Cardiac muscle cell (in vitro differentiated cells and primary cell): ENCODE measurements at regions not wholly inside any gene's neighbourhood (a gene's known extent, or its start where the extent isn't known, plus 50 kb on each side); places are given as distances from the start of the nearest gene placed in this dataset.
"Not testable (repeated sequence)": the region's sequence is repeated elsewhere in the genome, so short reads cannot be mapped to it uniquely, and the experiment has no call there.

Source experiments
- DNase-seq, 2 donors: peaks; one replicate each; pipeline versions ENCODE4 v3.0.0 to v3.0.0-alpha.2; 2010 to 2017; ENCODE audit warnings: low read depth in 1 of 2, low spot score in 1 of 2
- H3K27ac ChIP-seq: fragments of 200-600 bp; sonication (generic); 2 replicates; pipeline ENCODE4 v1.5.1; 2016
- H3K27me3 ChIP-seq: fragments of 200-600 bp; sonication (generic); 2 replicates; pipeline ENCODE4 v1.6.0; 2016; ENCODE audit warnings: control low read depth
- H3K36me3 ChIP-seq: fragments of 200-600 bp; sonication (generic); 2 replicates; pipeline ENCODE4 v1.5.1; 2016; ENCODE audit warnings: control low read depth
- H3K4me1 ChIP-seq: fragments of 200-600 bp; sonication (generic); 2 replicates; pipeline ENCODE4 v1.8.1; 2017; ENCODE audit warnings: low read depth, mild to moderate bottlenecking, mixed run types
- H3K4me3 ChIP-seq: fragments of 200-600 bp; sonication (generic); 2 replicates; pipeline ENCODE4 v1.5.1; 2016; ENCODE audit warnings: mild to moderate bottlenecking
- H3K9me3 ChIP-seq: fragments of 200-600 bp; sonication (generic); 2 replicates; pipeline ENCODE4 v1.5.1; 2017; ENCODE audit warnings: low read depth, mild to moderate bottlenecking, control low read depth
- CTCF ChIP-seq: IDR thresholded peaks from 2 replicates; pipeline ENCODE4 v1.5.1; 2012; ENCODE audit warnings: low read depth, mild to moderate bottlenecking, low read length

- no peak overlapping the region for H3K4me3 ChIP-seq
- H3K27me3 ChIP-seq = no peaks in the 10 kb centered on the region
- H3K4me1 ChIP-seq = no peaks in the 10 kb centered on the region
- no peaks in the 10 kb centered on the region for H3K36me3 ChIP-seq
- DNase-seq = no peak
- no peak for TF ChIP-seq CTCF
- no peaks in the 10 kb centered on the region for H3K9me3 ChIP-seq
- no peak overlapping the region for H3K27ac ChIP-seq
Measured at GRCh38 chr5:92050970-92051369, 667.9 kb upstream of the ARRDC3 start.

- H3K27me3 ChIP-seq = no peaks in the 10 kb centered on the region
- DNase-seq = no peak
- no peaks in the 10 kb centered on the region for H3K36me3 ChIP-seq
- TF ChIP-seq CTCF = no peak
- H3K4me3 ChIP-seq = no peak overlapping the region
- H3K27ac ChIP-seq = no peak overlapping the region
- no peaks in the 10 kb centered on the region for H3K9me3 ChIP-seq
- H3K4me1 ChIP-seq = no peaks in the 10 kb centered on the region
Measured at GRCh38 chr5:92041911-92042660, 659.0 kb upstream of the ARRDC3 start.

- no peak for TF ChIP-seq CTCF
- Histone ChIP-seq H3K27ac (no peak overlapping the region), H3K27me3 (no peaks in the 10 kb centered on the region), H3K36me3 (no peaks in the 10 kb centered on the region), H3K9me3 (no peaks in the 10 kb centered on the region), H3K4me3 (no peak overlapping the region), H3K4me1 (no peaks in the 10 kb centered on the region)
- no peak for DNase-seq
Measured at GRCh38 chr5:92041206-92041605, 658.1 kb upstream of the ARRDC3 start.

- not testable (repeated sequence) for H3K36me3 ChIP-seq, H3K4me3 ChIP-seq, H3K27ac ChIP-seq, H3K4me1 ChIP-seq, DNase-seq, H3K9me3 ChIP-seq, H3K27me3 ChIP-seq
Measured at GRCh38 chr5:92029792-92030191, 646.7 kb upstream of the ARRDC3 start.

GRCh38 chr5:92023555-92023954 lies 640.4 kb upstream of the ARRDC3 start:
- TF ChIP-seq CTCF = no peak
- H3K9me3 ChIP-seq = no peaks in the 10 kb centered on the region
- no peak overlapping the region for H3K27ac ChIP-seq
- DNase-seq = no peak
- no peak overlapping the region for H3K4me3 ChIP-seq
- no peaks in the 10 kb centered on the region for H3K27me3 ChIP-seq
- no peaks in the 10 kb centered on the region for H3K4me1 ChIP-seq
- no peaks in the 10 kb centered on the region for H3K36me3 ChIP-seq

- TF ChIP-seq CTCF = no peak
- Histone ChIP-seq H3K36me3 (no peaks in the 10 kb centered on the region), H3K4me1 (no peaks in the 10 kb centered on the region), H3K9me3 (no peaks in the 10 kb centered on the region), H3K27me3 (no peaks in the 10 kb centered on the region), H3K27ac (no peak overlapping the region), H3K4me3 (no peak overlapping the region)
- DNase-seq = no peak
Measured at GRCh38 chr5:92023141-92023471, 640.0 kb upstream of the ARRDC3 start.
